Prostate gland (tissue), 2 donors: ENCODE measurements at regions not wholly inside any gene's neighbourhood (a gene's known extent, or its start where the extent isn't known, plus 50 kb on each side); places are given as distances from the start of the nearest gene placed in this dataset.

Experiments used
- DNase-seq: peaks from one replicate; pipeline ENCODE4 v3.0.0-alpha.2; 2019; ENCODE audit warnings: low spot score
- H3K27ac ChIP-seq, 2 donors: fragments of 200-600 bp; sonication (generic); 2 replicates each; pipeline ENCODE4 v1.5.1; 2017 to 2019
- H3K27me3 ChIP-seq: fragments of 200-600 bp; sonication (generic); replicated peaks from 2 replicates; pipeline ENCODE4 v1.5.1; 2019; ENCODE audit not compliant: insufficient read depth
- H3K36me3 ChIP-seq, 2 donors: fragments of 200-600 bp; sonication (generic); 1 replicate in 1 of 2; 2 replicates in 1 of 2; pipeline versions ENCODE4 v1.5.1 to v1.8.1; 2017 to 2019
- H3K4me1 ChIP-seq: fragments of 200-600 bp; sonication (generic); replicated peaks from 2 replicates; pipeline ENCODE4 v1.5.1; 2019
- H3K4me3 ChIP-seq, 2 donors: fragments of 200-600 bp; sonication (generic); 2 replicates each; pipeline ENCODE4 v1.5.1; 2017 to 2019
- H3K9me3 ChIP-seq: fragments of 200-600 bp; sonication (generic); 2 replicates; pipeline ENCODE4 v1.5.1; 2017
- POLR2A ChIP-seq: fragments of 450-650 bp; IDR thresholded peaks from one replicate; pipeline ENCODE4 v1.6.1; 2016; ENCODE audit warnings: antibody characterized with exemption, mild to moderate bottlenecking
- POLR2AphosphoS5 ChIP-seq: sonication (generic); formaldehyde crosslinking; IDR thresholded peaks from one replicate; pipeline ENCODE4 v1.6.1; 2017; ENCODE audit warnings: antibody characterized with exemption
- WGBS: methylation state at CpG from one replicate; pipeline ENCODE4 v1.1.5; 2018; 5-methylcytosine and 5-hydroxymethylcytosine counted together
- intact Hi-C: fragments of 100-400 bp; cut with DNase I; formaldehyde crosslinking; loops from one replicate; pipeline ENCODE4 v1.14.2; 2022
- TF ChIP-seq, protein P1 (sequence below), 4 experiments: fragments of 200-600 bp in 2 of 4; fragments of 450-650 bp in 2 of 4; sonication (generic) in 2 of 4; IDR thresholded peaks; 1 replicate in 3 of 4; 2 replicates in 1 of 4; pipeline ENCODE4 v1.5.1; 2016 to 2019; ENCODE audit warnings: antibody characterized with exemption in 4 of 4, mild to moderate bottlenecking in 2 of 4, moderate library complexity in 2 of 4

DNA sequence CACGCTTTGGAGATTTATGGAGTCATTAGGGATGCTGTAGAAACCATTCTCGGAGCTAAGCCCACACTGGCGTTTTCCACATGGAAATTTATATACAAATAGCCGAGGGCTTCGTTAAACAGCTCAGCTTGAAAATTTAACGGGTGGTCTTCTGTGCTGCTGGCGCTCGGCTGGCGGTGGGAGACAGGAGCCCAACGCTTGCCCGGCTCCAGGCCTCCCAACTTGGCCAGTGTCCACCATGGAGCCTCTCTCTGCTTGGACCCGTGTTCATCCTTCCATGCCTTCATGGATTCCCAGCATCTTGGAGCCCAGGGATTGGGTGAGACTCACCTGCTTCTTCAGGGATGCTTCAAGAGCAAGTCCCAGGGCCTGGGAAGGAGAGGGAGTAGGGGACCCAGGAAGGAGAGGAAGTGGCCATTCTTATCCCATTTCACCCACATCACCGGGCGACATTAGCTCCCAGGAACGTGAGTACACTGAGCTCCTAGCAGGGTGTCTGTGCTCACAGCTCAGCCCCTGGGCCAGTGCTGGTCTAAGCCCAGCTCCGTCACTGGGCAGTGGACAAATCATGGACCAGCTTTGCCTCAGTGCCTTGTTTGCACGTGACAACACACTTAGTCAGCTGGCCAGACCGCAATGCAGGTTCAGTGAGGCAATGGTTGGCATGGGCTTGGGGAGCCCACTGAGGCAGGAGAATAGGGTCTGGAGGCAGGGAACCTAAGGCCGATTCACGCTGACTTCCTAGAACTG is 944.3 kb downstream of the BRD1 start:
- H3K36me3 ChIP-seq = no peaks in the 10 kb centered on the region
- H3K4me1 ChIP-seq = no peaks in the 10 kb centered on the region
- WGBS = 74% methylated on average over 20 of the region's 20 CpGs
- TF ChIP-seq POLR2A (no peak), POLR2AphosphoS5 (no peak)
- TF ChIP-seq, protein P1, sequence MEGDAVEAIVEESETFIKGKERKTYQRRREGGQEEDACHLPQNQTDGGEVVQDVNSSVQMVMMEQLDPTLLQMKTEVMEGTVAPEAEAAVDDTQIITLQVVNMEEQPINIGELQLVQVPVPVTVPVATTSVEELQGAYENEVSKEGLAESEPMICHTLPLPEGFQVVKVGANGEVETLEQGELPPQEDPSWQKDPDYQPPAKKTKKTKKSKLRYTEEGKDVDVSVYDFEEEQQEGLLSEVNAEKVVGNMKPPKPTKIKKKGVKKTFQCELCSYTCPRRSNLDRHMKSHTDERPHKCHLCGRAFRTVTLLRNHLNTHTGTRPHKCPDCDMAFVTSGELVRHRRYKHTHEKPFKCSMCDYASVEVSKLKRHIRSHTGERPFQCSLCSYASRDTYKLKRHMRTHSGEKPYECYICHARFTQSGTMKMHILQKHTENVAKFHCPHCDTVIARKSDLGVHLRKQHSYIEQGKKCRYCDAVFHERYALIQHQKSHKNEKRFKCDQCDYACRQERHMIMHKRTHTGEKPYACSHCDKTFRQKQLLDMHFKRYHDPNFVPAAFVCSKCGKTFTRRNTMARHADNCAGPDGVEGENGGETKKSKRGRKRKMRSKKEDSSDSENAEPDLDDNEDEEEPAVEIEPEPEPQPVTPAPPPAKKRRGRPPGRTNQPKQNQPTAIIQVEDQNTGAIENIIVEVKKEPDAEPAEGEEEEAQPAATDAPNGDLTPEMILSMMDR (IDR thresholded peaks at IDR 0.05) = no peak
- no peak overlapping the region for H3K4me3 ChIP-seq
- intact Hi-C loops = no loop called here
- H3K27ac ChIP-seq = no peak overlapping the region
- H3K9me3 ChIP-seq = no peaks in the 10 kb centered on the region
- H3K27me3 ChIP-seq = peaks cover 2% of the 10 kb centered on the region
- DNase-seq = no peak

GRCh38 chr22:48882636-48883200 is 945.0 kb downstream of the BRD1 start:
- no peak for TF ChIP-seq POLR2A
- TF ChIP-seq, protein P1 (IDR thresholded peaks at IDR 0.05) = no peak
- no peak for TF ChIP-seq POLR2AphosphoS5
- Histone ChIP-seq H3K27ac (no peak overlapping the region), H3K4me3 (no peak overlapping the region), H3K36me3 (no peaks in the 10 kb centered on the region), H3K9me3 (no peaks in the 10 kb centered on the region), H3K27me3 (peaks cover 2% of the 10 kb centered on the region), H3K4me1 (no peaks in the 10 kb centered on the region)
- intact Hi-C loops = no loop called here
- no peak for DNase-seq
- 39% methylated on average over 17 of the region's 17 CpGs for WGBS

- DNase-seq = no peak
- TF ChIP-seq, protein P1 (IDR thresholded peaks at IDR 0.05) = no peak
- no peak for TF ChIP-seq POLR2A
- TF ChIP-seq POLR2AphosphoS5 = no peak
- no peaks in the 10 kb centered on the region for H3K27me3 ChIP-seq
- intact Hi-C loops = no loop called here
- no peaks in the 10 kb centered on the region for H3K36me3 ChIP-seq
- no peaks in the 10 kb centered on the region for H3K4me1 ChIP-seq
- no peak overlapping the region for H3K27ac ChIP-seq
- no peak overlapping the region for H3K4me3 ChIP-seq
- 96% methylated on average over 22 of the region's 22 CpGs for WGBS
- no peaks in the 10 kb centered on the region for H3K9me3 ChIP-seq
Observed at GRCh38 chr22:48881326-48881980, 946.2 kb downstream of the BRD1 start.

GRCh38 chr22:48880749-48881148 is 946.9 kb downstream of the BRD1 start:
- TF ChIP-seq POLR2A = no peak
- TF ChIP-seq POLR2AphosphoS5 = no peak
- TF ChIP-seq, protein P1 (IDR thresholded peaks at IDR 0.05) = no peak
- Histone ChIP-seq H3K27ac (no peak overlapping the region), H3K4me1 (no peaks in the 10 kb centered on the region), H3K9me3 (no peaks in the 10 kb centered on the region), H3K27me3 (no peaks in the 10 kb centered on the region), H3K36me3 (no peaks in the 10 kb centered on the region), H3K4me3 (no peak overlapping the region)
- intact Hi-C loops = no loop called here
- DNase-seq = no peak
- 92% methylated on average over 11 of the region's 11 CpGs for WGBS
